SU-DHL-6 (cell line): ENCODE measurements at regions not wholly inside any gene's neighbourhood (a gene's known extent, or its start where the extent isn't known, plus 50 kb on each side); places are given as distances from the start of the nearest gene placed in this dataset.

Source experiments
- EZH2phosphoT487 ChIP-seq: fragments of 200-600 bp; sonication (generic), shearing (Covaris generic); conservative IDR thresholded peaks from 2 replicates; pipeline ENCODE4 v1.6.1; 2018; ENCODE audit warnings: mild to moderate bottlenecking, antibody characterized with exemption, low read length, moderate library complexity, mixed read lengths
- TF ChIP-seq, protein P1 (sequence below): fragments of 200-600 bp; sonication (generic); IDR thresholded peaks from one replicate; pipeline ENCODE4 v1.5.1; 2017; ENCODE audit warnings: antibody characterized with exemption, mild to moderate bottlenecking, low read length, moderate library complexity; ENCODE audit not compliant: insufficient read depth, poor library complexity, severe bottlenecking

GRCh38 chr19:30812099-30812678 is 440.0 kb downstream of the ZNF536 start:
- TF ChIP-seq, protein P1, sequence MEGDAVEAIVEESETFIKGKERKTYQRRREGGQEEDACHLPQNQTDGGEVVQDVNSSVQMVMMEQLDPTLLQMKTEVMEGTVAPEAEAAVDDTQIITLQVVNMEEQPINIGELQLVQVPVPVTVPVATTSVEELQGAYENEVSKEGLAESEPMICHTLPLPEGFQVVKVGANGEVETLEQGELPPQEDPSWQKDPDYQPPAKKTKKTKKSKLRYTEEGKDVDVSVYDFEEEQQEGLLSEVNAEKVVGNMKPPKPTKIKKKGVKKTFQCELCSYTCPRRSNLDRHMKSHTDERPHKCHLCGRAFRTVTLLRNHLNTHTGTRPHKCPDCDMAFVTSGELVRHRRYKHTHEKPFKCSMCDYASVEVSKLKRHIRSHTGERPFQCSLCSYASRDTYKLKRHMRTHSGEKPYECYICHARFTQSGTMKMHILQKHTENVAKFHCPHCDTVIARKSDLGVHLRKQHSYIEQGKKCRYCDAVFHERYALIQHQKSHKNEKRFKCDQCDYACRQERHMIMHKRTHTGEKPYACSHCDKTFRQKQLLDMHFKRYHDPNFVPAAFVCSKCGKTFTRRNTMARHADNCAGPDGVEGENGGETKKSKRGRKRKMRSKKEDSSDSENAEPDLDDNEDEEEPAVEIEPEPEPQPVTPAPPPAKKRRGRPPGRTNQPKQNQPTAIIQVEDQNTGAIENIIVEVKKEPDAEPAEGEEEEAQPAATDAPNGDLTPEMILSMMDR: no peak
- no peak for TF ChIP-seq EZH2phosphoT487
